ENCODE measurements at regions not wholly inside any gene's neighbourhood (a gene's known extent, or its start where the extent isn't known, plus 50 kb on each side); places are given as distances from the start of the nearest gene placed in this dataset.

GRCh38 chr2:180334514-180334913 is 327.4 kb upstream of the CWC22 start:
- 38% methylated on average over 1 of the region's 3 CpGs; no CpG with 5 or more reads in 1 of the 2 experiments for WGBS, 2 experiments (ENCODE audit: extremely low coverage in 2 of 2, insufficient read length in 1 of 2)
- no peak overlapping the region for H4K8ac ChIP-seq (ENCODE audit: low read depth in 2 of 2, low read length in 2 of 2)
- no peak overlapping the region for H3K4ac ChIP-seq (ENCODE audit: low read depth, low read length)
- no peak overlapping the region for H2BK5ac ChIP-seq (ENCODE audit: low read depth, low read length, poor library complexity, severe bottlenecking)
- no peaks in the 10 kb centered on the region for H3K4me1 ChIP-seq (ENCODE audit: control insufficient read depth, insufficient read depth, low read length)
- in situ Hi-C loops (cut with MboI; ENCODE audit: low sequenced_read_pairs) (no loop called here), intact Hi-C loops (cut with micrococcal nuclease) (no loop called here), dilution Hi-C loops (cut with HindIII; ENCODE audit: low sequenced_read_pairs, unreplicated experiment) (no loop called here)
- no peak overlapping the region for H3K18ac ChIP-seq (ENCODE audit: low read depth, low read length)
- H2BK20ac ChIP-seq (ENCODE audit: low read depth, low read length) = no peak overlapping the region
- no peak overlapping the region for H3K9ac ChIP-seq (ENCODE audit: low read depth, low read length)
- H3K4me2 ChIP-seq (ENCODE audit: low read depth, low read length) = no peak overlapping the region
- H3K14ac ChIP-seq (replicated peaks; ENCODE audit: low read depth, low read length) = no peak overlapping the region
- no peak overlapping the region for H4K91ac ChIP-seq (ENCODE audit: insufficient read depth, low read depth, low read length)
- no peak overlapping the region for H3K4me3 ChIP-seq (ENCODE audit: insufficient read depth, low read depth, low read length)
- no peaks in the 10 kb centered on the region for H3K27me3 ChIP-seq (ENCODE audit: control insufficient read depth, insufficient read depth, low read length)
- no peak overlapping the region for H3K27ac ChIP-seq (ENCODE audit: insufficient read depth, low read length)
- no peak overlapping the region for H3K56ac ChIP-seq (ENCODE audit: extremely low read depth, insufficient read depth, low read length)
- ChIA-PET POLR2A (ENCODE audit: unreplicated experiment) (no interaction called here), CTCF (no interaction called here)
- H3K23ac ChIP-seq (ENCODE audit: low read depth, low read length) = no peak overlapping the region
- DNase-seq (no peak), ATAC-seq (ENCODE audit: low read depth) (no peak)
- H3K79me1 ChIP-seq (ENCODE audit: low read depth in 1 of 2, low read length in 2 of 2) = no peaks in the 10 kb centered on the region
- no peak overlapping the region for H2BK120ac ChIP-seq (ENCODE audit: low read depth, low read length)
- no peak overlapping the region for H2AFZ ChIP-seq (replicated peaks; ENCODE audit: low read length, poor library complexity)
- H3K9me3 ChIP-seq (ENCODE audit: control insufficient read depth, insufficient read depth, low read length) = peaks cover 12% of the 10 kb centered on the region
- H2AK5ac ChIP-seq (ENCODE audit: low read depth, low read length) = no peak overlapping the region
- no peak overlapping the region for H2BK15ac ChIP-seq (ENCODE audit: low read depth, low read length)
- H3K36me3 ChIP-seq (ENCODE audit: control insufficient read depth, insufficient read depth, low read length) = no peaks in the 10 kb centered on the region
- no peaks in the 10 kb centered on the region for H4K20me1 ChIP-seq (ENCODE audit: insufficient read depth, low read length)
- no peak overlapping the region for H4K5ac ChIP-seq (ENCODE audit: low read depth, low read length)
- no peak overlapping the region for H2AK9ac ChIP-seq (replicated peaks; ENCODE audit: low read depth, low read length, poor library complexity)
- TF ChIP-seq USF2 (IDR thresholded peaks at IDR 0.05; ENCODE audit: low read depth, low read length) (no peak), RAD21 (IDR thresholded peaks at IDR 0.05; ENCODE audit: low read length) (no peak), MXI1 (IDR thresholded peaks at IDR 0.05; ENCODE audit: borderline replicate concordance, low read depth, low read length) (no peak), NFE2L2 (IDR thresholded peaks at IDR 0.05; ENCODE audit: low read depth, low read length) (no peak), CTCF (conservative IDR thresholded peaks at IDR 0.05; ENCODE audit: low read depth, low read length) (no peak), POLR2A (IDR thresholded peaks at IDR 0.05; ENCODE audit: low read depth, low read length) (no peak), RFX5 (IDR thresholded peaks at IDR 0.05; ENCODE audit: low read depth, low read length) (no peak), CEBPB (IDR thresholded peaks at IDR 0.05; ENCODE audit: low read depth, low read length) (no peak), CHD1 (IDR thresholded peaks at IDR 0.05; ENCODE audit: low read depth, low read length) (no peak), ELK1 (IDR thresholded peaks at IDR 0.05; ENCODE audit: borderline replicate concordance, low read depth, low read length) (no peak), RCOR1 (IDR thresholded peaks at IDR 0.05; ENCODE audit: insufficient replicate concordance, low read length) (no peak), MAZ (IDR thresholded peaks at IDR 0.05; ENCODE audit: borderline replicate concordance, low read depth, low read length) (no peak)
- no TSS peak for BruUV-seq (replicated peaks)
- no peaks in the 10 kb centered on the region for H3K9me1 ChIP-seq (ENCODE audit: insufficient read depth, low read length)
